WTC11 (cell line): ENCODE measurements at regions not wholly inside any gene's neighbourhood (a gene's known extent, or its start where the extent isn't known, plus 50 kb on each side); places are given as distances from the start of the nearest gene placed in this dataset.

ENCODE experiments used
- E2F1 ChIP-seq: sonication (generic); formaldehyde crosslinking; IDR thresholded peaks from 2 replicates; pipeline ENCODE4 v1.8.0; 2022; ENCODE audit warnings: mild to moderate bottlenecking, missing genetic modification reagents
- ELF4 ChIP-seq: sonication (generic); formaldehyde crosslinking; IDR thresholded peaks from 2 replicates; pipeline ENCODE4 v1.8.1; 2022; ENCODE audit warnings: low read depth, mild to moderate bottlenecking, moderate library complexity, missing genetic modification reagents
- ETV6 ChIP-seq: sonication (generic); formaldehyde crosslinking; IDR thresholded peaks from 2 replicates; pipeline ENCODE4 v1.8.1; 2022; ENCODE audit warnings: mild to moderate bottlenecking, missing genetic modification reagents
- IRF2 ChIP-seq: sonication (generic); formaldehyde crosslinking; IDR thresholded peaks from 2 replicates; pipeline ENCODE4 v1.8.0; 2022; ENCODE audit warnings: low read depth, missing genetic modification reagents, borderline replicate concordance
- MAX ChIP-seq: sonication (generic); formaldehyde crosslinking; IDR thresholded peaks from 2 replicates; pipeline ENCODE4 v1.8.0; 2022; ENCODE audit warnings: mild to moderate bottlenecking, missing genetic modification reagents
- SOX15 ChIP-seq: fragments of 250-450 bp; sonication (Bioruptor Pico); IDR thresholded peaks from 2 replicates; pipeline ENCODE4 v1.9.0; 2021; ENCODE audit warnings: mild to moderate bottlenecking
- ZNF423 ChIP-seq: fragments of 250-450 bp; sonication (Bioruptor Pico); IDR thresholded peaks from 2 replicates; pipeline ENCODE4 v2.1.2; 2022; ENCODE audit warnings: mild to moderate bottlenecking, moderate library complexity

GRCh38 chr3:66934725-66935124 is 63.4 kb upstream of the KBTBD8 start:
- TF ChIP-seq ETV6 (CRISPR knock-in tag): no peak
- no peak for TF ChIP-seq MAX (CRISPR knock-in tag)
- TF ChIP-seq E2F1 (CRISPR knock-in tag): no peak
- TF ChIP-seq ELF4 (CRISPR knock-in tag): no peak
- no peak for TF ChIP-seq IRF2 (CRISPR knock-in tag)
- no peak for TF ChIP-seq SOX15 (CRISPR knock-in tag)
- TF ChIP-seq ZNF423 (CRISPR knock-in tag): no peak
